ENCODE measurements at regions not wholly inside any gene's neighbourhood (a gene's known extent, or its start where the extent isn't known, plus 50 kb on each side); places are given as distances from the start of the nearest gene placed in this dataset.
"Not testable (repeated sequence)": the region's sequence is repeated elsewhere in the genome, so short reads cannot be mapped to it uniquely, and the experiment has no call there.

GRCh38 chr21:8194042-8194441 is 2327.3 kb upstream of the TPTE start:
- H3K9me3 Mint-ChIP-seq; H3K36me3 Mint-ChIP-seq (ENCODE audit: insufficient read depth); H3K4me1 Mint-ChIP-seq (ENCODE audit: low read depth); H3K4me3 Mint-ChIP-seq; H3K27me3 Mint-ChIP-seq (ENCODE audit: low read depth); DNase-seq: not testable (repeated sequence)
- ATAC-seq, result peak; percentile 59 to 78

- H3K36me3 Mint-ChIP-seq (ENCODE audit: insufficient read depth); H3K9me3 Mint-ChIP-seq; H3K4me3 Mint-ChIP-seq; DNase-seq; H3K27me3 Mint-ChIP-seq (ENCODE audit: low read depth); H3K4me1 Mint-ChIP-seq (ENCODE audit: low read depth): not testable (repeated sequence)
- ATAC-seq, result peak; percentile 60 to 69
Observed at GRCh38 chr21:8197377-8198027, 2323.9 kb upstream of the TPTE start.

- not testable (repeated sequence) for H3K27me3 Mint-ChIP-seq (ENCODE audit: low read depth); H3K4me3 Mint-ChIP-seq; DNase-seq; H3K9me3 Mint-ChIP-seq; H3K4me1 Mint-ChIP-seq (ENCODE audit: low read depth); H3K36me3 Mint-ChIP-seq (ENCODE audit: insufficient read depth)
- ATAC-seq, result peak; percentile 99 to 100
Observed at GRCh38 chr21:8205094-8205891, 2316.1 kb upstream of the TPTE start.

- DNase-seq; H3K27me3 Mint-ChIP-seq (ENCODE audit: low read depth); H3K36me3 Mint-ChIP-seq (ENCODE audit: insufficient read depth); H3K4me1 Mint-ChIP-seq (ENCODE audit: low read depth); H3K9me3 Mint-ChIP-seq; H3K4me3 Mint-ChIP-seq: not testable (repeated sequence)
- peak; percentile 6 to 9 for ATAC-seq
Observed at GRCh38 chr21:8205892-8206188, 2315.5 kb upstream of the TPTE start.

GRCh38 chr21:8212986-8213550 is 2308.3 kb upstream of the TPTE start:
- not testable (repeated sequence) for H3K4me1 Mint-ChIP-seq (ENCODE audit: low read depth); H3K27me3 Mint-ChIP-seq (ENCODE audit: low read depth); H3K4me3 Mint-ChIP-seq; H3K9me3 Mint-ChIP-seq; ATAC-seq; H3K36me3 Mint-ChIP-seq (ENCODE audit: insufficient read depth)
- peak; percentile 3 for DNase-seq

GRCh38 chr21:8214539-8214938 is 2306.8 kb upstream of the TPTE start:
- H3K27me3 Mint-ChIP-seq (ENCODE audit: low read depth); ATAC-seq; H3K9me3 Mint-ChIP-seq; DNase-seq; H3K36me3 Mint-ChIP-seq (ENCODE audit: insufficient read depth); H3K4me3 Mint-ChIP-seq; H3K4me1 Mint-ChIP-seq (ENCODE audit: low read depth): not testable (repeated sequence)

- DNase-seq; H3K36me3 Mint-ChIP-seq (ENCODE audit: insufficient read depth); H3K27me3 Mint-ChIP-seq (ENCODE audit: low read depth); ATAC-seq; H3K4me1 Mint-ChIP-seq (ENCODE audit: low read depth); H3K4me3 Mint-ChIP-seq; H3K9me3 Mint-ChIP-seq: not testable (repeated sequence)
Observed at GRCh38 chr21:8229366-8230150, 2291.8 kb upstream of the TPTE start.

- not testable (repeated sequence) for H3K4me3 Mint-ChIP-seq; H3K9me3 Mint-ChIP-seq; H3K4me1 Mint-ChIP-seq (ENCODE audit: low read depth); ATAC-seq; DNase-seq; H3K27me3 Mint-ChIP-seq (ENCODE audit: low read depth); H3K36me3 Mint-ChIP-seq (ENCODE audit: insufficient read depth)
Observed at GRCh38 chr21:8231252-8231651, 2290.1 kb upstream of the TPTE start.

GRCh38 chr21:8233000-8233399 is 2288.4 kb upstream of the TPTE start:
- H3K4me3 Mint-ChIP-seq; H3K4me1 Mint-ChIP-seq (ENCODE audit: low read depth); H3K27me3 Mint-ChIP-seq (ENCODE audit: low read depth); DNase-seq; H3K9me3 Mint-ChIP-seq; H3K36me3 Mint-ChIP-seq (ENCODE audit: insufficient read depth); ATAC-seq: not testable (repeated sequence)

GRCh38 chr21:8234059-8234458 is 2287.3 kb upstream of the TPTE start:
- ATAC-seq; H3K27me3 Mint-ChIP-seq (ENCODE audit: low read depth); H3K9me3 Mint-ChIP-seq; H3K36me3 Mint-ChIP-seq (ENCODE audit: insufficient read depth); H3K4me1 Mint-ChIP-seq (ENCODE audit: low read depth); H3K4me3 Mint-ChIP-seq; DNase-seq: not testable (repeated sequence)

- H3K4me3 Mint-ChIP-seq; H3K9me3 Mint-ChIP-seq; DNase-seq; H3K27me3 Mint-ChIP-seq (ENCODE audit: low read depth); H3K36me3 Mint-ChIP-seq (ENCODE audit: insufficient read depth); H3K4me1 Mint-ChIP-seq (ENCODE audit: low read depth): not testable (repeated sequence)
- ATAC-seq, result peak; percentile 47 to 51
Observed at GRCh38 chr21:8244723-8245641, 2276.4 kb upstream of the TPTE start.

- H3K36me3 Mint-ChIP-seq (ENCODE audit: insufficient read depth); H3K27me3 Mint-ChIP-seq (ENCODE audit: low read depth); DNase-seq; H3K9me3 Mint-ChIP-seq; H3K4me1 Mint-ChIP-seq (ENCODE audit: low read depth); H3K4me3 Mint-ChIP-seq: not testable (repeated sequence)
- peak; percentile 61 to 77 for ATAC-seq
Observed at GRCh38 chr21:8245642-8246402, 2275.6 kb upstream of the TPTE start.

GRCh38 chr21:8251701-8252100 is 2269.7 kb upstream of the TPTE start:
- not testable (repeated sequence) for DNase-seq; H3K9me3 Mint-ChIP-seq; H3K4me3 Mint-ChIP-seq; H3K27me3 Mint-ChIP-seq (ENCODE audit: low read depth); ATAC-seq; H3K4me1 Mint-ChIP-seq (ENCODE audit: low read depth); H3K36me3 Mint-ChIP-seq (ENCODE audit: insufficient read depth)

All from activated T-cell treated with anti-CD3 and anti-CD28 coated beads, Interleukin-2, amount 50 U/mL, for 4 hours (primary cell).